ENCODE measurements at regions not wholly inside any gene's neighbourhood (a gene's known extent, or its start where the extent isn't known, plus 50 kb on each side); places are given as distances from the start of the nearest gene placed in this dataset.

DNA sequence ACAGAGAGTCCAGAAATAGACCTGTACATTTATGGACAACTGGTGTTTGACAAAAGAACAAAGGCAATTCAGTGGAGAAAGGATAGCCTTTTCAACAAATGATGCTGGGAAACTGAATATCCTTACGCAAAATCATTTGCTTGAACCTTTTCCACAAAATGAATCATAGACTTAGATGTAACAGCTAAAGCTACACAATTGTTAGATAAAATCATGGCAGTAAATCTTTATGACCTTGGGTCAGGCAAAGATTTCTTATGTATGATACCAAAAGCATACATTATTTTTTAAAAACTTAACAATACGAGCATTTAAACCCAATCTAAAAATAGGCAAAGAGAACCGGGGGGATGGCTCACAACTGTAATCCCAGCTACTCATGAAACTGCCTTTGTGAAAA, 73.5 kb upstream of the DST start:
- TF ChIP-seq POLR2AphosphoS5 (IDR thresholded peaks at IDR 0.05; ENCODE audit: low read depth) (no peak), EZH2 (IDR thresholded peaks at IDR 0.05; ENCODE audit: low read depth, unreplicated experiment) (no peak), EZH2phosphoT487 (IDR thresholded peaks at IDR 0.05; ENCODE audit: unreplicated experiment) (no peak), JUNB (IDR thresholded peaks at IDR 0.05; ENCODE audit: unreplicated experiment) (no peak), CREB1 (CRISPR knock-in tag; IDR thresholded peaks at IDR 0.05; ENCODE audit: low read depth) (no peak), STAT1 (IDR thresholded peaks at IDR 0.05; ENCODE audit: unreplicated experiment) (no peak), ZNF114 (CRISPR knock-in tag; IDR thresholded peaks at IDR 0.05) (no peak), NANOG (IDR thresholded peaks at IDR 0.05; ENCODE audit: borderline replicate concordance) (no peak), ZNF331 (CRISPR knock-in tag; IDR thresholded peaks at IDR 0.05; ENCODE audit: low read depth) (no peak)
- TF ChIP-seq, protein P1, sequence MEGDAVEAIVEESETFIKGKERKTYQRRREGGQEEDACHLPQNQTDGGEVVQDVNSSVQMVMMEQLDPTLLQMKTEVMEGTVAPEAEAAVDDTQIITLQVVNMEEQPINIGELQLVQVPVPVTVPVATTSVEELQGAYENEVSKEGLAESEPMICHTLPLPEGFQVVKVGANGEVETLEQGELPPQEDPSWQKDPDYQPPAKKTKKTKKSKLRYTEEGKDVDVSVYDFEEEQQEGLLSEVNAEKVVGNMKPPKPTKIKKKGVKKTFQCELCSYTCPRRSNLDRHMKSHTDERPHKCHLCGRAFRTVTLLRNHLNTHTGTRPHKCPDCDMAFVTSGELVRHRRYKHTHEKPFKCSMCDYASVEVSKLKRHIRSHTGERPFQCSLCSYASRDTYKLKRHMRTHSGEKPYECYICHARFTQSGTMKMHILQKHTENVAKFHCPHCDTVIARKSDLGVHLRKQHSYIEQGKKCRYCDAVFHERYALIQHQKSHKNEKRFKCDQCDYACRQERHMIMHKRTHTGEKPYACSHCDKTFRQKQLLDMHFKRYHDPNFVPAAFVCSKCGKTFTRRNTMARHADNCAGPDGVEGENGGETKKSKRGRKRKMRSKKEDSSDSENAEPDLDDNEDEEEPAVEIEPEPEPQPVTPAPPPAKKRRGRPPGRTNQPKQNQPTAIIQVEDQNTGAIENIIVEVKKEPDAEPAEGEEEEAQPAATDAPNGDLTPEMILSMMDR (conservative IDR thresholded peaks at IDR 0.05; ENCODE audit: low read depth in 2 of 2): no peak
- TF ChIP-seq, protein P2, sequence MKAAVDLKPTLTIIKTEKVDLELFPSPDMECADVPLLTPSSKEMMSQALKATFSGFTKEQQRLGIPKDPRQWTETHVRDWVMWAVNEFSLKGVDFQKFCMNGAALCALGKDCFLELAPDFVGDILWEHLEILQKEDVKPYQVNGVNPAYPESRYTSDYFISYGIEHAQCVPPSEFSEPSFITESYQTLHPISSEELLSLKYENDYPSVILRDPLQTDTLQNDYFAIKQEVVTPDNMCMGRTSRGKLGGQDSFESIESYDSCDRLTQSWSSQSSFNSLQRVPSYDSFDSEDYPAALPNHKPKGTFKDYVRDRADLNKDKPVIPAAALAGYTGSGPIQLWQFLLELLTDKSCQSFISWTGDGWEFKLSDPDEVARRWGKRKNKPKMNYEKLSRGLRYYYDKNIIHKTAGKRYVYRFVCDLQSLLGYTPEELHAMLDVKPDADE (IDR thresholded peaks at IDR 0.05): no peak
- TF ChIP-seq, protein P3, sequence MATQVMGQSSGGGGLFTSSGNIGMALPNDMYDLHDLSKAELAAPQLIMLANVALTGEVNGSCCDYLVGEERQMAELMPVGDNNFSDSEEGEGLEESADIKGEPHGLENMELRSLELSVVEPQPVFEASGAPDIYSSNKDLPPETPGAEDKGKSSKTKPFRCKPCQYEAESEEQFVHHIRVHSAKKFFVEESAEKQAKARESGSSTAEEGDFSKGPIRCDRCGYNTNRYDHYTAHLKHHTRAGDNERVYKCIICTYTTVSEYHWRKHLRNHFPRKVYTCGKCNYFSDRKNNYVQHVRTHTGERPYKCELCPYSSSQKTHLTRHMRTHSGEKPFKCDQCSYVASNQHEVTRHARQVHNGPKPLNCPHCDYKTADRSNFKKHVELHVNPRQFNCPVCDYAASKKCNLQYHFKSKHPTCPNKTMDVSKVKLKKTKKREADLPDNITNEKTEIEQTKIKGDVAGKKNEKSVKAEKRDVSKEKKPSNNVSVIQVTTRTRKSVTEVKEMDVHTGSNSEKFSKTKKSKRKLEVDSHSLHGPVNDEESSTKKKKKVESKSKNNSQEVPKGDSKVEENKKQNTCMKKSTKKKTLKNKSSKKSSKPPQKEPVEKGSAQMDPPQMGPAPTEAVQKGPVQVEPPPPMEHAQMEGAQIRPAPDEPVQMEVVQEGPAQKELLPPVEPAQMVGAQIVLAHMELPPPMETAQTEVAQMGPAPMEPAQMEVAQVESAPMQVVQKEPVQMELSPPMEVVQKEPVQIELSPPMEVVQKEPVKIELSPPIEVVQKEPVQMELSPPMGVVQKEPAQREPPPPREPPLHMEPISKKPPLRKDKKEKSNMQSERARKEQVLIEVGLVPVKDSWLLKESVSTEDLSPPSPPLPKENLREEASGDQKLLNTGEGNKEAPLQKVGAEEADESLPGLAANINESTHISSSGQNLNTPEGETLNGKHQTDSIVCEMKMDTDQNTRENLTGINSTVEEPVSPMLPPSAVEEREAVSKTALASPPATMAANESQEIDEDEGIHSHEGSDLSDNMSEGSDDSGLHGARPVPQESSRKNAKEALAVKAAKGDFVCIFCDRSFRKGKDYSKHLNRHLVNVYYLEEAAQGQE (IDR thresholded peaks at IDR 0.05; ENCODE audit: unreplicated experiment): no peak
- TF ChIP-seq, protein P4, sequence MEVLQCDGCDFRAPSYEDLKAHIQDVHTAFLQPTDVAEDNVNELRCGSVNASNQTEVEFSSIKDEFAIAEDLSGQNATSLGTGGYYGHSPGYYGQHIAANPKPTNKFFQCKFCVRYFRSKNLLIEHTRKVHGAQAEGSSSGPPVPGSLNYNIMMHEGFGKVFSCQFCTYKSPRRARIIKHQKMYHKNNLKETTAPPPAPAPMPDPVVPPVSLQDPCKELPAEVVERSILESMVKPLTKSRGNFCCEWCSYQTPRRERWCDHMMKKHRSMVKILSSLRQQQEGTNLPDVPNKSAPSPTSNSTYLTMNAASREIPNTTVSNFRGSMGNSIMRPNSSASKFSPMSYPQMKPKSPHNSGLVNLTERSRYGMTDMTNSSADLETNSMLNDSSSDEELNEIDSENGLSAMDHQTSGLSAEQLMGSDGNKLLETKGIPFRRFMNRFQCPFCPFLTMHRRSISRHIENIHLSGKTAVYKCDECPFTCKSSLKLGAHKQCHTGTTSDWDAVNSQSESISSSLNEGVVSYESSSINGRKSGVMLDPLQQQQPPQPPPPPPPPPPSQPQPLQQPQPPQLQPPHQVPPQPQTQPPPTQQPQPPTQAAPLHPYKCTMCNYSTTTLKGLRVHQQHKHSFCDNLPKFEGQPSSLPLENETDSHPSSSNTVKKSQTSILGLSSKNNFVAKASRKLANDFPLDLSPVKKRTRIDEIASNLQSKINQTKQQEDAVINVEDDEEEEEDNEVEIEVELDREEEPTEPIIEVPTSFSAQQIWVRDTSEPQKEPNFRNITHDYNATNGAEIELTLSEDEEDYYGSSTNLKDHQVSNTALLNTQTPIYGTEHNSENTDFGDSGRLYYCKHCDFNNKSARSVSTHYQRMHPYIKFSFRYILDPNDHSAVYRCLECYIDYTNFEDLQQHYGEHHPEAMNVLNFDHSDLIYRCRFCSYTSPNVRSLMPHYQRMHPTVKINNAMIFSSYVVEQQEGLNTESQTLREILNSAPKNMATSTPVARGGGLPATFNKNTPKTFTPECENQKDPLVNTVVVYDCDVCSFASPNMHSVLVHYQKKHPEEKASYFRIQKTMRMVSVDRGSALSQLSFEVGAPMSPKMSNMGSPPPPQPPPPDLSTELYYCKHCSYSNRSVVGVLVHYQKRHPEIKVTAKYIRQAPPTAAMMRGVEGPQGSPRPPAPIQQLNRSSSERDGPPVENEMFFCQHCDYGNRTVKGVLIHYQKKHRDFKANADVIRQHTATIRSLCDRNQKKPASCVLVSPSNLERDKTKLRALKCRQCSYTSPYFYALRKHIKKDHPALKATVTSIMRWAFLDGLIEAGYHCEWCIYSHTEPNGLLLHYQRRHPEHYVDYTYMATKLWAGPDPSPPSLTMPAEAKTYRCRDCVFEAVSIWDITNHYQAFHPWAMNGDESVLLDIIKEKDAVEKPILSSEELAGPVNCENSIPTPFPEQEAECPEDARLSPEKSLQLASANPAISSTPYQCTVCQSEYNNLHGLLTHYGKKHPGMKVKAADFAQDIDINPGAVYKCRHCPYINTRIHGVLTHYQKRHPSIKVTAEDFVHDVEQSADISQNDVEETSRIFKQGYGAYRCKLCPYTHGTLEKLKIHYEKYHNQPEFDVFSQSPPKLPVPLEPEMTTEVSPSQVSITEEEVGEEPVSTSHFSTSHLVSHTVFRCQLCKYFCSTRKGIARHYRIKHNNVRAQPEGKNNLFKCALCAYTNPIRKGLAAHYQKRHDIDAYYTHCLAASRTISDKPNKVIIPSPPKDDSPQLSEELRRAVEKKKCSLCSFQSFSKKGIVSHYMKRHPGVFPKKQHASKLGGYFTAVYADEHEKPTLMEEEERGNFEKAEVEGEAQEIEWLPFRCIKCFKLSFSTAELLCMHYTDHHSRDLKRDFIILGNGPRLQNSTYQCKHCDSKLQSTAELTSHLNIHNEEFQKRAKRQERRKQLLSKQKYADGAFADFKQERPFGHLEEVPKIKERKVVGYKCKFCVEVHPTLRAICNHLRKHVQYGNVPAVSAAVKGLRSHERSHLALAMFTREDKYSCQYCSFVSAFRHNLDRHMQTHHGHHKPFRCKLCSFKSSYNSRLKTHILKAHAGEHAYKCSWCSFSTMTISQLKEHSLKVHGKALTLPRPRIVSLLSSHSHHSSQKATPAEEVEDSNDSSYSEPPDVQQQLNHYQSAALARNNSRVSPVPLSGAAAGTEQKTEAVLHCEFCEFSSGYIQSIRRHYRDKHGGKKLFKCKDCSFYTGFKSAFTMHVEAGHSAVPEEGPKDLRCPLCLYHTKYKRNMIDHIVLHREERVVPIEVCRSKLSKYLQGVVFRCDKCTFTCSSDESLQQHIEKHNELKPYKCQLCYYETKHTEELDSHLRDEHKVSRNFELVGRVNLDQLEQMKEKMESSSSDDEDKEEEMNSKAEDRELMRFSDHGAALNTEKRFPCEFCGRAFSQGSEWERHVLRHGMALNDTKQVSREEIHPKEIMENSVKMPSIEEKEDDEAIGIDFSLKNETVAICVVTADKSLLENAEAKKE (CRISPR knock-in tag; IDR thresholded peaks at IDR 0.05): no peak

Measured in GM23338 (cell line).